ENCODE measurements at regions not wholly inside any gene's neighbourhood (a gene's known extent, or its start where the extent isn't known, plus 50 kb on each side); places are given as distances from the start of the nearest gene placed in this dataset.

GRCh38 chr6:103264020-103264419 lies 1595.7 kb downstream of the HACE1 start:
- no peaks in the 10 kb centered on the region for H3K27me3 ChIP-seq (ENCODE audit: insufficient read depth, low read depth, low read length)
- H3K79me2 ChIP-seq (replicated peaks; ENCODE audit: insufficient read depth, low read length) = no peaks in the 10 kb centered on the region
- TF ChIP-seq CTCF (IDR thresholded peaks at IDR 0.05; ENCODE audit: poor library complexity, severe bottlenecking) (no peak), SMC3 (conservative IDR thresholded peaks at IDR 0.05; ENCODE audit: poor library complexity) (no peak), REST (IDR thresholded peaks at IDR 0.05; ENCODE audit: borderline replicate concordance) (no peak), POLR2AphosphoS5 (IDR thresholded peaks at IDR 0.05) (no peak), MXI1 (conservative IDR thresholded peaks at IDR 0.05; ENCODE audit: poor library complexity, severe bottlenecking) (no peak), TAF1 (IDR thresholded peaks at IDR 0.05; ENCODE audit: low read depth) (no peak), EP300 (conservative IDR thresholded peaks at IDR 0.05; ENCODE audit: poor library complexity, severe bottlenecking) (no peak), RAD21 (conservative IDR thresholded peaks at IDR 0.05) (no peak)
- no peak overlapping the region for H3K4me3 ChIP-seq (ENCODE audit: low read length)
- no peak overlapping the region for H2AFZ ChIP-seq (ENCODE audit: low read depth, low read length)
- no peak overlapping the region for H3K4me2 ChIP-seq (ENCODE audit: low read length)
- no peaks in the 10 kb centered on the region for H3F3A ChIP-seq (ENCODE audit: insufficient read depth, low read length, poor library complexity, severe bottlenecking)
- no peaks in the 10 kb centered on the region for H3K36me3 ChIP-seq (ENCODE audit: insufficient read depth, low read length)
- H3K9me3 ChIP-seq (ENCODE audit: low read length) = no peaks in the 10 kb centered on the region
- no peak overlapping the region for H3K9ac ChIP-seq (ENCODE audit: low read length)
- H3K27ac ChIP-seq (ENCODE audit: low read length) = no peak overlapping the region
- H4K20me1 ChIP-seq (ENCODE audit: insufficient read depth) = no peaks in the 10 kb centered on the region
- no peaks in the 10 kb centered on the region for H3K9me2 ChIP-seq (ENCODE audit: insufficient read depth, low read length)

- H3K4me2 ChIP-seq (ENCODE audit: low read length) = no peak overlapping the region
- no peaks in the 10 kb centered on the region for H3K79me2 ChIP-seq (replicated peaks; ENCODE audit: insufficient read depth, low read length)
- no peak overlapping the region for H3K4me3 ChIP-seq (ENCODE audit: low read length)
- H3K36me3 ChIP-seq (ENCODE audit: insufficient read depth, low read length) = no peaks in the 10 kb centered on the region
- H3F3A ChIP-seq (ENCODE audit: insufficient read depth, low read length, poor library complexity, severe bottlenecking) = no peaks in the 10 kb centered on the region
- no peak overlapping the region for H3K27ac ChIP-seq (ENCODE audit: low read length)
- H2AFZ ChIP-seq (ENCODE audit: low read depth, low read length) = no peak overlapping the region
- H3K9me2 ChIP-seq (ENCODE audit: insufficient read depth, low read length) = no peaks in the 10 kb centered on the region
- no peaks in the 10 kb centered on the region for H4K20me1 ChIP-seq (ENCODE audit: insufficient read depth)
- no peaks in the 10 kb centered on the region for H3K27me3 ChIP-seq (ENCODE audit: insufficient read depth, low read depth, low read length)
- no peak overlapping the region for H3K9ac ChIP-seq (ENCODE audit: low read length)
- H3K9me3 ChIP-seq (ENCODE audit: low read length) = no peaks in the 10 kb centered on the region
- TF ChIP-seq TAF1 (IDR thresholded peaks at IDR 0.05; ENCODE audit: low read depth) = no peak
Observed at GRCh38 chr6:103255132-103255531, 1604.6 kb downstream of the HACE1 start.

GRCh38 chr6:103236923-103237322 lies 1622.8 kb downstream of the HACE1 start:
- H3F3A ChIP-seq (ENCODE audit: insufficient read depth, low read length, poor library complexity, severe bottlenecking) = no peaks in the 10 kb centered on the region
- no peak overlapping the region for H3K9ac ChIP-seq (ENCODE audit: low read length)
- H3K4me2 ChIP-seq (ENCODE audit: low read length) = no peak overlapping the region
- no peaks in the 10 kb centered on the region for H3K36me3 ChIP-seq (ENCODE audit: insufficient read depth, low read length)
- TF ChIP-seq TAF1 (IDR thresholded peaks at IDR 0.05; ENCODE audit: low read depth) (no peak), EZH2 (IDR thresholded peaks at IDR 0.05; ENCODE audit: borderline replicate concordance, insufficient read depth, low read length, poor library complexity, severe bottlenecking) (no peak)
- H3K27me3 ChIP-seq (ENCODE audit: insufficient read depth, low read depth, low read length) = no peaks in the 10 kb centered on the region
- no peaks in the 10 kb centered on the region for H4K20me1 ChIP-seq (ENCODE audit: insufficient read depth)
- no peak overlapping the region for H2AFZ ChIP-seq (ENCODE audit: low read depth, low read length)
- H3K4me3 ChIP-seq (ENCODE audit: low read length) = no peak overlapping the region
- no peaks in the 10 kb centered on the region for H3K9me2 ChIP-seq (ENCODE audit: insufficient read depth, low read length)
- H3K9me3 ChIP-seq (ENCODE audit: low read length) = no peaks in the 10 kb centered on the region
- H3K27ac ChIP-seq (ENCODE audit: low read length) = no peak overlapping the region
- H3K79me2 ChIP-seq (replicated peaks; ENCODE audit: insufficient read depth, low read length) = no peaks in the 10 kb centered on the region
